OCI-LY1 (cell line): ENCODE measurements at regions not wholly inside any gene's neighbourhood (a gene's known extent, or its start where the extent isn't known, plus 50 kb on each side); places are given as distances from the start of the nearest gene placed in this dataset.

ENCODE experiments used
- CTCF ChIP-seq: fragments of 200-600 bp; sonication (generic), shearing (Covaris generic); IDR thresholded peaks from 2 replicates; pipeline ENCODE4 v1.5.1; 2017; ENCODE audit warnings: mild to moderate bottlenecking, antibody characterized with exemption, low read length, moderate library complexity, mixed read lengths
- EZH2 ChIP-seq: fragments of 200-600 bp; sonication (generic), shearing (Covaris generic); IDR thresholded peaks from 2 replicates; pipeline ENCODE4 v1.8.0; 2017; ENCODE audit warnings: borderline replicate concordance, mixed run types, mild to moderate bottlenecking, antibody characterized with exemption, low read length, moderate library complexity, mixed read lengths

DNA sequence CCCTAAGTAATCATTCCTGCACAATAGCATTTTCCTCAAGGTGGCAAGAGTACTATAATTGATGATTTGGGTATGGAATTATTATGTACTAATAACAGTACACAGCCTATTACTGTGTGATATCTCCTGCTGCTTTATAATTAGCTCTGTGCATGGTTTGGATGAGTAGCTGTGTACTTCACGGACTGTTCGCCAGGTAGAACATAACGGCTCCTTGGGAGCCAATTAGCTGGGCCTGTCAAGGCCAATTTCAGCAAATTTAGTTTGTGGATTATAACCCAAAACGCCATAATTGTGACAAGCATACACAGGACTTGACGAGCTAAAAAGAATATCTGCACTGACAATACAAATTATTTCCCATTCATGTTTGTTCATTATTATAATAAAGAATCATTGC lies 1584.2 kb downstream of the SLITRK1 start:
- TF ChIP-seq CTCF (no peak), EZH2 (no peak)
